HuH-7.5 (cell line): ENCODE measurements at regions not wholly inside any gene's neighbourhood (a gene's known extent, or its start where the extent isn't known, plus 50 kb on each side); places are given as distances from the start of the nearest gene placed in this dataset.
"Not testable (repeated sequence)": the region's sequence is repeated elsewhere in the genome, so short reads cannot be mapped to it uniquely, and the experiment has no call there.

Source experiments
- DNase-seq: peaks from one replicate; pipeline ENCODE4 v3.0.0; 2011; ENCODE audit warnings: low spot score

GRCh38 chr20:11511821-11512220 is 405.9 kb upstream of the BTBD3 start:
- no peak for DNase-seq

GRCh38 chr20:11513241-11513745 is 404.4 kb upstream of the BTBD3 start:
- DNase-seq, result not testable (repeated sequence)

- no peak for DNase-seq
These were observed 401.2 kb upstream of the BTBD3 start for GRCh38 chr20:11516448-11516847.

GRCh38 chr20:11520596-11520995 is 397.1 kb upstream of the BTBD3 start:
- DNase-seq, result no peak

GRCh38 chr20:11521476-11522365 is 396.0 kb upstream of the BTBD3 start:
- no peak for DNase-seq

- DNase-seq, result no peak
These were observed 395.3 kb upstream of the BTBD3 start for GRCh38 chr20:11522366-11522741.

- DNase-seq, result no peak
These were observed 388.6 kb upstream of the BTBD3 start for GRCh38 chr20:11529047-11529446.

- DNase-seq, result no peak
These were observed 380.7 kb upstream of the BTBD3 start for GRCh38 chr20:11537032-11537431.

GRCh38 chr20:11539450-11539849 is 378.2 kb upstream of the BTBD3 start:
- no peak for DNase-seq

- DNase-seq, result no peak
These were observed 377.1 kb upstream of the BTBD3 start for GRCh38 chr20:11540558-11540957.

GRCh38 chr20:11542645-11543044 is 375.0 kb upstream of the BTBD3 start:
- DNase-seq, result no peak

GRCh38 chr20:11544029-11544678 is 373.5 kb upstream of the BTBD3 start:
- peak; percentile 26 for DNase-seq

- no peak for DNase-seq
These were observed 370.8 kb upstream of the BTBD3 start for GRCh38 chr20:11546939-11547338.

GRCh38 chr20:11549172-11550103 is 368.3 kb upstream of the BTBD3 start:
- no peak for DNase-seq

- DNase-seq, result no peak
These were observed 366.9 kb upstream of the BTBD3 start for GRCh38 chr20:11550657-11551338.

GRCh38 chr20:11551479-11551878 is 366.2 kb upstream of the BTBD3 start:
- DNase-seq, result no peak

GRCh38 chr20:11553603-11554002 is 364.1 kb upstream of the BTBD3 start:
- no peak for DNase-seq

GRCh38 chr20:11555510-11555909 is 362.2 kb upstream of the BTBD3 start:
- no peak for DNase-seq

- no peak for DNase-seq
These were observed 361.3 kb upstream of the BTBD3 start for GRCh38 chr20:11556410-11556809.

- DNase-seq, result no peak
These were observed 353.2 kb upstream of the BTBD3 start for GRCh38 chr20:11564491-11564890.

- no peak for DNase-seq
These were observed 348.5 kb upstream of the BTBD3 start for GRCh38 chr20:11569163-11569562.

GRCh38 chr20:11573507-11573906 is 344.2 kb upstream of the BTBD3 start:
- DNase-seq, result no peak
